SK-N-SH treated with all-trans-retinoic acid at 6 μM for 48 hours (cell line): ENCODE measurements at regions not wholly inside any gene's neighbourhood (a gene's known extent, or its start where the extent isn't known, plus 50 kb on each side); places are given as distances from the start of the nearest gene placed in this dataset.

Source experiments
- ATAC-seq: fragments of 200-7000 bp; cut with Tn5 transposase; 3 replicates; pipeline ENCODE4 v1.9.1; 2020; ENCODE audit warnings: mild to moderate bottlenecking, moderate library complexity
- ARNTL ChIP-seq: fragments of 450-650 bp; formaldehyde crosslinking; IDR thresholded peaks from 2 replicates; pipeline ENCODE4 v1.5.0; 2020; ENCODE audit warnings: low read depth, mild to moderate bottlenecking, moderate library complexity, borderline replicate concordance
- BACH2 ChIP-seq: fragments of 250-450 bp; sonication (Bioruptor Pico); IDR thresholded peaks from 2 replicates; pipeline ENCODE4 v1.9.0; 2021; ENCODE audit warnings: mild to moderate bottlenecking, borderline replicate concordance
- CREB5 ChIP-seq: fragments of 250-450 bp; sonication (Bioruptor Pico); IDR thresholded peaks from 2 replicates; pipeline ENCODE4 v1.5.1; 2020; ENCODE audit warnings: low read depth, mild to moderate bottlenecking, moderate library complexity
- CSRNP3 ChIP-seq: fragments of 250-450 bp; sonication (Bioruptor Pico); IDR thresholded peaks from 2 replicates; pipeline ENCODE4 v1.5.1; 2021; ENCODE audit warnings: mild to moderate bottlenecking, moderate library complexity
- ISL1 ChIP-seq: fragments of 250-450 bp; sonication (Bioruptor Pico); IDR thresholded peaks from 2 replicates; pipeline ENCODE4 v2.1.2; 2022; ENCODE audit warnings: mild to moderate bottlenecking, moderate library complexity
- OSR1 ChIP-seq: fragments of 250-450 bp; sonication (Bioruptor Pico); IDR thresholded peaks from 2 replicates; pipeline ENCODE4 v1.8.0; 2022; ENCODE audit warnings: moderate library complexity, mild to moderate bottlenecking, inconsistent platforms
- PATZ1 ChIP-seq: fragments of 250-450 bp; sonication (Bioruptor Pico); IDR thresholded peaks from 2 replicates; pipeline ENCODE4 v1.8.0; 2020; ENCODE audit warnings: mild to moderate bottlenecking, moderate library complexity, borderline replicate concordance
- POU6F1 ChIP-seq: fragments of 250-450 bp; sonication (Bioruptor Pico); IDR thresholded peaks from 2 replicates; pipeline ENCODE4 v1.8.0; 2021; ENCODE audit warnings: low read depth, mild to moderate bottlenecking, moderate library complexity, borderline replicate concordance
- PPARA ChIP-seq: fragments of 250-450 bp; sonication (Bioruptor Pico); IDR thresholded peaks from 2 replicates; pipeline ENCODE4 v1.5.0; 2020; ENCODE audit warnings: mild to moderate bottlenecking, borderline replicate concordance
- RARB ChIP-seq: fragments of 250-450 bp; sonication (Bioruptor Pico); IDR thresholded peaks from 2 replicates; pipeline ENCODE4 v1.8.0; 2021; ENCODE audit warnings: mild to moderate bottlenecking, moderate library complexity
- SNAI2 ChIP-seq: fragments of 250-450 bp; sonication (Bioruptor Pico); IDR thresholded peaks from 2 replicates; pipeline ENCODE4 v1.5.0; 2020; ENCODE audit warnings: mild to moderate bottlenecking, moderate library complexity
- TCF4 ChIP-seq: fragments of 250-450 bp; sonication (Bioruptor Pico); IDR thresholded peaks from 2 replicates; pipeline ENCODE4 v1.8.0; 2021; ENCODE audit warnings: mild to moderate bottlenecking, moderate library complexity, borderline replicate concordance
- TOX ChIP-seq: fragments of 250-450 bp; sonication (Bioruptor Pico); IDR thresholded peaks from 2 replicates; pipeline ENCODE4 v1.8.0; 2021; ENCODE audit warnings: mild to moderate bottlenecking, moderate library complexity, borderline replicate concordance
- TSHZ2 ChIP-seq: fragments of 250-450 bp; sonication (Bioruptor Pico); IDR thresholded peaks from 2 replicates; pipeline ENCODE4 v1.5.0; 2020; ENCODE audit warnings: mild to moderate bottlenecking, moderate library complexity
- ZNF565 ChIP-seq: fragments of 450-650 bp; formaldehyde crosslinking; conservative IDR thresholded peaks from 2 replicates; pipeline ENCODE4 v1.5.0; 2020; ENCODE audit warnings: low read depth, mild to moderate bottlenecking, moderate library complexity
- ZNF70 ChIP-seq: fragments of 450-650 bp; formaldehyde crosslinking; IDR thresholded peaks from 2 replicates; pipeline ENCODE4 v1.5.0; 2020; ENCODE audit warnings: mild to moderate bottlenecking, moderate library complexity
- ZNF8 ChIP-seq: fragments of 450-650 bp; formaldehyde crosslinking; IDR thresholded peaks from 2 replicates; pipeline ENCODE4 v1.5.0; 2020; ENCODE audit warnings: mild to moderate bottlenecking, moderate library complexity

GRCh38 chr1:118246646-118247045 is 61.6 kb upstream of the SPAG17 start:
- TF ChIP-seq TSHZ2 (CRISPR knock-in tag), result no peak
- no peak for TF ChIP-seq PPARA (CRISPR knock-in tag)
- TF ChIP-seq RARB, result no peak
- TF ChIP-seq POU6F1 (CRISPR knock-in tag), result no peak
- no peak for ATAC-seq

- TF ChIP-seq TCF4, result no peak
- no peak for TF ChIP-seq ISL1 (CRISPR knock-in tag)
- no peak for TF ChIP-seq CSRNP3 (CRISPR knock-in tag)
- TF ChIP-seq OSR1 (CRISPR knock-in tag), result no peak
- no peak for TF ChIP-seq PATZ1 (CRISPR knock-in tag)
- no peak for TF ChIP-seq ARNTL
- TF ChIP-seq ZNF70 (CRISPR knock-in tag), result no peak
- TF ChIP-seq POU6F1 (CRISPR knock-in tag), result no peak
- ATAC-seq, result no peak
Observed at GRCh38 chr1:118244194-118244593, 59.2 kb upstream of the SPAG17 start.

GRCh38 chr1:118243269-118243668 is 58.2 kb upstream of the SPAG17 start:
- ATAC-seq, result no peak
- no peak for TF ChIP-seq BACH2
- no peak for TF ChIP-seq ZNF565
- no peak for TF ChIP-seq PATZ1 (CRISPR knock-in tag)
- no peak for TF ChIP-seq TSHZ2 (CRISPR knock-in tag)
- TF ChIP-seq TCF4, result no peak
- no peak for TF ChIP-seq SNAI2
- no peak for TF ChIP-seq ZNF70 (CRISPR knock-in tag)
- no peak for TF ChIP-seq ZNF8 (CRISPR knock-in tag)
- TF ChIP-seq TOX (CRISPR knock-in tag), result no peak
- TF ChIP-seq ISL1 (CRISPR knock-in tag), result no peak
- TF ChIP-seq CSRNP3 (CRISPR knock-in tag), result no peak
- TF ChIP-seq CREB5 (CRISPR knock-in tag), result no peak
